Liver (tissue), 2 donors: ENCODE measurements at regions not wholly inside any gene's neighbourhood (a gene's known extent, or its start where the extent isn't known, plus 50 kb on each side); places are given as distances from the start of the nearest gene placed in this dataset.

ENCODE experiments used
- CTCF ChIP-seq: fragments of 150-350 bp; IDR thresholded peaks from 2 replicates; pipeline ENCODE4 v1.5.1; 2017; ENCODE audit warnings: improper control_type of control experiment, low read depth, low read length; ENCODE audit not compliant: missing input control
- YY1 ChIP-seq: IDR thresholded peaks from 2 replicates; pipeline ENCODE4 v1.6.1; 2016; ENCODE audit warnings: antibody characterized with exemption, mild to moderate bottlenecking
- donor health status: healthy.

- TF ChIP-seq CTCF (no peak), YY1 (no peak)
These were observed 383.8 kb upstream of the JAG1 start for GRCh38 chr20:11057624-11058023.
